ENCODE measurements at regions not wholly inside any gene's neighbourhood (a gene's known extent, or its start where the extent isn't known, plus 50 kb on each side); places are given as distances from the start of the nearest gene placed in this dataset.

DNA sequence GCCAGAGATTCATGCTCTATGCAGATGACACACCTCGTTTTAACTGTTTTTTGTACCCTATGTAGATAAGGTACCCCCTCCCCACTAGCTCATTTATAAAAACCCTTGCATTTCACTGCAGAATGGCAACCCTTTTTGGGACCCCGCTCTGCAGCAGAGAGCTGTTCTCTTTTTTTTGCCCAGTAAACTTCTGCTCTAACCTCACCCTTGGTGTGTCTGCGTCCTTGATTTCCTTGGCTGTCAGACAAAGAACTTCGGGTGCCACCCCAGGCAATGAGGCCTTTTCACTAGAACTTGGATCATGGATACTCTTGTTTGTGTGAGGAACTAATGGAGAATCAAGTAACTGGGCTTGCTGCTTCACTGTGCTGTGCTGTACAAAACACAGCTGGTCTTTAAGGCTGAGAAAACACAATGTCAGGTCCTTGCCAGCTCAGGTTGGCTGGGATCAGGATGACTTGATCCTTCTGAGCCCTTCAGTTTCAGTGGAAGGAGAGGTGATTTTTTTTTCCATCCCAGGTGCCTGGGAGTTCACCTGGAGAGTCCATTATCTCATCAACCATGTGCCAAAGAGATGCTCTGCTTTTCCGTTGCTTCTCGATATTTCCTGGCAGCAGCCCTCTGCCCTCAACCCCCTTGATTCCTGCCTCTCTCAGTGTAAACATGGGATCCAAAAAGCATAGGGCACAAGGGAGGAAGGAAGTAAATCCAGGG is 133.2 kb upstream of the FAM20A start:
- ChIA-PET POLR2A (ENCODE audit: low non-redundant PET) (no interaction called here), CTCF (interaction anchor here (0.6 kb wide), 1 partner anchor 195 kb away, joined by 3 read pairs; no protein-coding TSS in a partner anchor)
- H3K27ac ChIP-seq = no peak overlapping the region
- TF ChIP-seq, protein P1, sequence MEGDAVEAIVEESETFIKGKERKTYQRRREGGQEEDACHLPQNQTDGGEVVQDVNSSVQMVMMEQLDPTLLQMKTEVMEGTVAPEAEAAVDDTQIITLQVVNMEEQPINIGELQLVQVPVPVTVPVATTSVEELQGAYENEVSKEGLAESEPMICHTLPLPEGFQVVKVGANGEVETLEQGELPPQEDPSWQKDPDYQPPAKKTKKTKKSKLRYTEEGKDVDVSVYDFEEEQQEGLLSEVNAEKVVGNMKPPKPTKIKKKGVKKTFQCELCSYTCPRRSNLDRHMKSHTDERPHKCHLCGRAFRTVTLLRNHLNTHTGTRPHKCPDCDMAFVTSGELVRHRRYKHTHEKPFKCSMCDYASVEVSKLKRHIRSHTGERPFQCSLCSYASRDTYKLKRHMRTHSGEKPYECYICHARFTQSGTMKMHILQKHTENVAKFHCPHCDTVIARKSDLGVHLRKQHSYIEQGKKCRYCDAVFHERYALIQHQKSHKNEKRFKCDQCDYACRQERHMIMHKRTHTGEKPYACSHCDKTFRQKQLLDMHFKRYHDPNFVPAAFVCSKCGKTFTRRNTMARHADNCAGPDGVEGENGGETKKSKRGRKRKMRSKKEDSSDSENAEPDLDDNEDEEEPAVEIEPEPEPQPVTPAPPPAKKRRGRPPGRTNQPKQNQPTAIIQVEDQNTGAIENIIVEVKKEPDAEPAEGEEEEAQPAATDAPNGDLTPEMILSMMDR (conservative IDR thresholded peaks at IDR 0.05; ENCODE audit: low read depth) = no peak
- no peak for DNase-seq (ENCODE audit: low spot score)

DNA sequence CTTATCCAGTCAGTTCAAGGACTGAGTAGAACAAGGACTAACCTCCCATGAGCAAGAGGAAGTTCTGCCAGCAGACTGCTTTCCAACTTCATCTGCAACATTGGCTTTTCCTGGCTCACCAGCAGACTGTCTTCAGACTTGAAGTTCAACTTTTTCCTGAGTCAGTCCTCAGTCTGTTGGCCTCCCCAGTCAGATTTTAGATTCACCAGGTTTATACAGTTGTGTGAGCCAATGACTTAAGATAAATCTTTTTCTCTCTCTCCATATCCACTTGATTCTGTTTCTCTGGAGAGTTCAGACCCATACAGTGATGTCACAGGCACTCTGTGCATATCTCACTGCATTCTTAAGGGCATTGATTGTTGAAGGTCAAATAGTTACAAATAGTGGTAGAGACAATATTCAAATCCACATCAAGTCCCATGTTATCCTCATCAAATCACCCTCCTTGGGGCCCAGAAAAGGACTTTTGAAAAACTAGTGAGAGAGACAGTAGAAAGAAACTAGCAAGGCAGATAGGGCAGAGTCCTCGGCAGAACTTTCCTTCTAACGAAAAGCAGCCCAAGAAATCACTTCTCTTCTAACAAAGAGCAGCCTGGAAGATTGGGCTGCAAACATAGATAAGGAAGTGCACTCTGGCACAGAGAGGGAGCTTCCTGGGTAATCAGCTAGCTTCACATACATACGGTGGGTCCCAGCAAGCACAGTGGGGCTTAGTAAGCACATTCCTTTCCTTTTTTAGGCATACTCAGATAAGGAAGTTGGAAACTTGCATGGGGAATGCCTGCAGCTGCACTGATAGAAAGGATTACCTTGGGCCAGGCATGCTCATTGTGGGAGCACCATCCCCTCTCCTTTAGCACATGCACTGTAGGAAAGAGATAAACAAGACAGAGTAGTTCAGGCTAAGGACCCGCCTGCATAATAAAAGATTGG is 132.3 kb upstream of the FAM20A start:
- POLR2A ChIA-PET (ENCODE audit: low non-redundant PET) = no interaction called here
- TF ChIP-seq, protein P1 (conservative IDR thresholded peaks at IDR 0.05; ENCODE audit: low read depth) = no peak
- no peak for DNase-seq (ENCODE audit: low spot score)
- H3K27ac ChIP-seq = no peak overlapping the region
- CTCF ChIA-PET = no interaction called here

DNA sequence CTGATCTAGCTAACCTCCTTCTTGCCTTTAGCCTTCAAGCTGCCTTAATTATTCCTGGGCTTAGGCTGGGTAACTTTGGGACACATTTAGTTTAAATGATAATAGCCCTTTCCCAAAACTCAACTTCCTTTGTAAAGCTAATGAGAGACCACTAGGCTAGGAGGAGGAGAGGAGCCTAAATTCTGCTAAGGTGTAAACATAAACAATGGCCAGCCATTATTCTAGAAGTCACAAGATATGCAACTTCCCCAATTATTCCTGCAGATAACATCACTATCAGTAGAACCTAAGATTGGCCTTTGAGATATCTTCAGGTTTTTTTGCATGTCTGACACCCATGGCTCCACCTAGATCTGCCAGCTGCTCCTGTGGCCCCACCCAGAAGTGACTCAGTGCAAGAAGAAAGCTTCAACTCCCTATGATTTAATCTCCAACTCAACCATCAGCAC is 131.2 kb upstream of the FAM20A start:
- TF ChIP-seq, protein P1 (conservative IDR thresholded peaks at IDR 0.05; ENCODE audit: low read depth) = no peak
- DNase-seq (ENCODE audit: low spot score) = no peak
- POLR2A ChIA-PET (ENCODE audit: low non-redundant PET) = interaction anchor here (0.7 kb wide), 1 partner anchor 51 kb away, joined by 3 read pairs; no protein-coding TSS in a partner anchor
- no peak overlapping the region for H3K27ac ChIP-seq
- CTCF ChIA-PET = interaction anchor here (0.6 kb wide), 1 partner anchor 523 kb away, joined by 3 read pairs; no protein-coding TSS in a partner anchor

DNA sequence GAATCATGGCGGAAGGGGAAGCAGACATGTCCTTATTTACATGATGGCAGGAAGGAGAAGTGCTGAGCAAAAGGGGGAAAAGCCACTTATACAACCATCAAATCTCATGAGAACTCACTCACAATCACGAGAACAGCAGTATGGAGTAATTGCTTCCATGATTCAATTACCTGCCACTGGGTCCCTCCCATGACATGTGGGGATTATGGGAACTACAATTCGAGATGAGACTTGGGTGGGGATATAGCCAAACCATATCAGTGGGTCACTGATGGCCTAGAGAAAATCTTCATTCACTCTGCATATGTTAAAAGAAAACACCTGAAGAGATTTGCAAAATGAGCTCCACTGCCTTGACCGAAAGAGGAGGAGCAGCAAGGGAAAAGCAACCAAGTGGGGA is 130.3 kb upstream of the FAM20A start:
- TF ChIP-seq, protein P1 (conservative IDR thresholded peaks at IDR 0.05; ENCODE audit: low read depth) = no peak
- POLR2A ChIA-PET (ENCODE audit: low non-redundant PET) = no interaction called here
- no peak for DNase-seq (ENCODE audit: low spot score)
- H3K27ac ChIP-seq = no peak overlapping the region
- CTCF ChIA-PET = no interaction called here

DNA sequence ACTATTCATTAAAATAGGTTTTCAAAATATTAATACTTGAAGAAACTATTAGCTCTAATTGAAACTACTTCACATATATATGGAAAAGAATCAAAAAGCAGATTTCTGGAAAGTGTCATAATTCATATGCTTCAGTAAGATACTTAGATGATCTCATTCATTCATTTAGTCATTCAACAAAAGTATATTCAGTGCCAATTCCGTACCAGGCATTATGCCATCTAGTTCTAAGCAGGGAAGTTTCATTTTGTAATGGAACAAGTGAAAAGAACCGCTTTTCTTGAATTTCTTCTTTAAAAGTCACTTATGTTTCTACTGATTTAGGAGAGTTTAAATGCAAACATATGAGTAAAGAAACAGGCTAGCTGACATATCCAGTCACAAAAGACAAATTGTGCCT is 118.3 kb upstream of the FAM20A start:
- DNase-seq (ENCODE audit: low spot score) = no peak
- ChIA-PET POLR2A (ENCODE audit: low non-redundant PET) (interaction anchor here (0.7 kb wide), 1 partner anchor 261 kb away, joined by 8 read pairs; no protein-coding TSS in a partner anchor), CTCF (interaction anchor here (0.7 kb wide), 1 partner anchor 1509 kb away, joined by 4 read pairs; no protein-coding TSS in a partner anchor)
- TF ChIP-seq, protein P1 (conservative IDR thresholded peaks at IDR 0.05; ENCODE audit: low read depth) = no peak
- no peak overlapping the region for H3K27ac ChIP-seq

DNA sequence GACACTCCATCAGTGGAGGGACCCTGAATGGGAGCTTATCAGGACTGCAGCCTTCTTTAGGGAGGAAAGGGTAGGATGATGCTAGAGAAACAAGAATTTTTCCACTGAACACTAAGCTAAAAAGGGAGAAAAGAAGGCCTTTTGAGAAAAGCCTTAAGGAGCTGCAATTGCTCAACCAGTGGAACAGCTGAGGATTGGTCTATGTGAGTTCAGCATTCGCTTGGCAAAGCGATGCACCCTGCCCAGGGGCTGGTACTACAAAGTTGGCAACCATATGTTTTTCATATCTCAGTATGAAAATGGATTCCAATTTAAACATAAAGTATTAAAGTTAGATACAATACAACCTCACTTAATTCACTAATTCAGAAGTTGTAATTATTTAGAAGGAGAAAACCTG is 117.8 kb upstream of the FAM20A start:
- ChIA-PET CTCF (interaction anchor here (0.6 to 0.7 kb wide), 2 partner anchors 19 to 1508 kb away, joined by 3 to 4 read pairs; no protein-coding TSS in a partner anchor), POLR2A (ENCODE audit: low non-redundant PET) (no interaction called here)
- DNase-seq (ENCODE audit: low spot score) = no peak
- TF ChIP-seq, protein P1 (conservative IDR thresholded peaks at IDR 0.05; ENCODE audit: low read depth) = no peak
- no peak overlapping the region for H3K27ac ChIP-seq

Data from RWPE1 (cell line).